Kidney (tissue), 13 donors: ENCODE measurements at regions not wholly inside any gene's neighbourhood (a gene's known extent, or its start where the extent isn't known, plus 50 kb on each side); places are given as distances from the start of the nearest gene placed in this dataset.

Source experiments
- DNase-seq, 5 donors: peaks; one replicate each; pipeline ENCODE4 v3.0.0-alpha.2; 2013 to 2020
- FAIRE-seq: peaks from 2 replicates; lab custom pipeline; 2012; peaks lifted over from hg19 to GRCh38; lab: Jason Lieb, UNC
- H3K27ac ChIP-seq, 2 donors: one replicate each; pipeline ENCODE4 v1.7.0; 2013; ENCODE audit warnings: low read depth in 2 of 2, low read length in 2 of 2, inconsistent platforms in 1 of 2
- H3K27me3 ChIP-seq: one replicate; pipeline ENCODE4 v1.7.1; 2013; ENCODE audit warnings: low read length, inconsistent platforms; ENCODE audit not compliant: control insufficient read depth, insufficient read depth
- H3K36me3 ChIP-seq, 3 donors: one replicate each; pipeline versions ENCODE4 v1.7.0 to v1.7.1; 2013; ENCODE audit warnings: low read length in 3 of 3, control low read depth in 1 of 3, inconsistent platforms in 1 of 3; ENCODE audit not compliant: insufficient read depth in 3 of 3, control insufficient read depth in 2 of 3
- H3K4me1 ChIP-seq, 3 donors: one replicate each; pipeline versions ENCODE4 v1.7.0 to v1.7.1; 2013; ENCODE audit warnings: low read length in 3 of 3, inconsistent platforms in 1 of 3, low read depth in 1 of 3; ENCODE audit not compliant: control insufficient read depth in 2 of 3, insufficient read depth in 2 of 3
- H3K4me3 ChIP-seq, 3 donors: one replicate each; pipeline versions ENCODE4 v1.7.0 to v1.8.1; 2013; ENCODE audit warnings: low read length in 3 of 3, control low read depth in 1 of 3, inconsistent platforms in 1 of 3
- H3K9ac ChIP-seq, 3 donors: one replicate each; pipeline versions ENCODE4 v1.7.0 to v1.7.1; 2013; ENCODE audit warnings: low read length in 3 of 3, control low read depth in 1 of 3, inconsistent platforms in 1 of 3
- H3K9me3 ChIP-seq, 3 donors: one replicate each; pipeline versions ENCODE4 v1.7.0 to v1.7.1; 2013; ENCODE audit warnings: low read length in 3 of 3, control low read depth in 1 of 3, inconsistent platforms in 1 of 3; ENCODE audit not compliant: control insufficient read depth in 2 of 3, insufficient read depth in 1 of 3
- intact Hi-C: fragments of 100-400 bp; cut with DNase I; formaldehyde crosslinking; loops from one replicate; pipeline ENCODE4 v1.11.1; 2022
- TF ChIP-seq, protein P1 (sequence below): IDR thresholded peaks from 3 replicates; pipeline ENCODE4 v1.5.1; 2012; ENCODE audit warnings: mild to moderate bottlenecking, moderate library complexity, borderline replicate concordance; ENCODE audit not compliant: insufficient read depth; ENCODE audit errors: extremely low read depth
- donor health status: control.
- donor health status: control.
- donor health status: control.
- donor health status: control.
- donor health status: control.
- donor health status: DM: yes; HTN: yes; CAD: no.
- donor health status: Normal renal cell carcinoma (clear cell type).

DNA sequence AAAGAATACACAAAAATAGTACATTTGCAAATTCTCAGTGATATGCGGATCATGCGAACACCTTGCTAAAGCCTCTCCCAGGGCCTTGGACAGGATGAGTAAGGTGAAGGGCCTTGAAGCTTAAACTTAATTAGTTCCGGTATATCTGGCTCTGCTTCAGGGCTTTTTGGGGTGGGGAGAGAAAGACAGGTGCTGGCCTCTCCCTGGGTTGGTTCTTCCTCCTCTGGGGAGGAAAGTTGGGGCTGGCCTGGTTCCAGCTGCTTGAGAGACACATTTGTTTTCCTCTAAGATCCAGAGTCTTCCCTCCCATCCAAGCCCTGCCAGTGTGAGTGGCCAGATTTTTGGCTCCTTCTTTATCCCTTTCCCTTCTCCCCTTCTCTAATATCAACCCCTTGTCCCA is 64.7 kb upstream of the EPHB3 start:
- FAIRE-seq (no peak), DNase-seq (no peak)
- Histone ChIP-seq H3K9ac (no peak overlapping the region), H3K27ac (no peak overlapping the region), H3K27me3 (peaks cover 11% of the 10 kb centered on the region), H3K4me1 (no peaks in the 10 kb centered on the region), H3K36me3 (no peaks in the 10 kb centered on the region), H3K4me3 (no peak overlapping the region), H3K9me3 (no peaks in the 10 kb centered on the region)
- intact Hi-C loops, result no loop called here
- TF ChIP-seq, protein P1, sequence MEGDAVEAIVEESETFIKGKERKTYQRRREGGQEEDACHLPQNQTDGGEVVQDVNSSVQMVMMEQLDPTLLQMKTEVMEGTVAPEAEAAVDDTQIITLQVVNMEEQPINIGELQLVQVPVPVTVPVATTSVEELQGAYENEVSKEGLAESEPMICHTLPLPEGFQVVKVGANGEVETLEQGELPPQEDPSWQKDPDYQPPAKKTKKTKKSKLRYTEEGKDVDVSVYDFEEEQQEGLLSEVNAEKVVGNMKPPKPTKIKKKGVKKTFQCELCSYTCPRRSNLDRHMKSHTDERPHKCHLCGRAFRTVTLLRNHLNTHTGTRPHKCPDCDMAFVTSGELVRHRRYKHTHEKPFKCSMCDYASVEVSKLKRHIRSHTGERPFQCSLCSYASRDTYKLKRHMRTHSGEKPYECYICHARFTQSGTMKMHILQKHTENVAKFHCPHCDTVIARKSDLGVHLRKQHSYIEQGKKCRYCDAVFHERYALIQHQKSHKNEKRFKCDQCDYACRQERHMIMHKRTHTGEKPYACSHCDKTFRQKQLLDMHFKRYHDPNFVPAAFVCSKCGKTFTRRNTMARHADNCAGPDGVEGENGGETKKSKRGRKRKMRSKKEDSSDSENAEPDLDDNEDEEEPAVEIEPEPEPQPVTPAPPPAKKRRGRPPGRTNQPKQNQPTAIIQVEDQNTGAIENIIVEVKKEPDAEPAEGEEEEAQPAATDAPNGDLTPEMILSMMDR, result no peak

DNA sequence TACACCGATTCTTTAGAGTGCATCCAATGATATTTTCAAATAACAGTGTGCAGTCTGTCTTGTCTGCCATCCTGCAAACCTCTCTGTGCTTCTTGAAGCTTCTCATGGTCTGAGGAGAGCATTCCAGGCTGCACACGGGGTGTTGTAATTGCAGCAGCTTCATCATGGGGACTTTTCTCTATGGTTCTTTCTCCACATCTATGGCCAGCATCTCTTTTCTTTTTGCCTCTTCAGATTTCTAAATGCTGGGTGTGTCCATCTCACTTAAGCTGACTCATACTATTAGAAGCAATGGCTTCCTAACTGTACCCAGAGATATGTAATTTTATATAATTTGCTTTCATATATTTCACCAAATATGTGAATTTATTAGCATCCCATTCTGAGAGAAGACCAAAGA is 63.8 kb upstream of the EPHB3 start:
- TF ChIP-seq, protein P1, result no peak
- DNase-seq, result no peak
- no peaks in the 10 kb centered on the region for H3K4me1 ChIP-seq
- H3K27me3 ChIP-seq, result peaks cover 8% of the 10 kb centered on the region
- intact Hi-C loops, result no loop called here
- peaks cover 0 to 5% (median 0%) of the 10 kb centered on the region in 3 donors for H3K9me3 ChIP-seq
- H3K4me3 ChIP-seq, result no peak overlapping the region
- H3K27ac ChIP-seq, result no peak overlapping the region
- no peaks in the 10 kb centered on the region for H3K36me3 ChIP-seq
- no peak overlapping the region for H3K9ac ChIP-seq
- FAIRE-seq, result no peak

DNA sequence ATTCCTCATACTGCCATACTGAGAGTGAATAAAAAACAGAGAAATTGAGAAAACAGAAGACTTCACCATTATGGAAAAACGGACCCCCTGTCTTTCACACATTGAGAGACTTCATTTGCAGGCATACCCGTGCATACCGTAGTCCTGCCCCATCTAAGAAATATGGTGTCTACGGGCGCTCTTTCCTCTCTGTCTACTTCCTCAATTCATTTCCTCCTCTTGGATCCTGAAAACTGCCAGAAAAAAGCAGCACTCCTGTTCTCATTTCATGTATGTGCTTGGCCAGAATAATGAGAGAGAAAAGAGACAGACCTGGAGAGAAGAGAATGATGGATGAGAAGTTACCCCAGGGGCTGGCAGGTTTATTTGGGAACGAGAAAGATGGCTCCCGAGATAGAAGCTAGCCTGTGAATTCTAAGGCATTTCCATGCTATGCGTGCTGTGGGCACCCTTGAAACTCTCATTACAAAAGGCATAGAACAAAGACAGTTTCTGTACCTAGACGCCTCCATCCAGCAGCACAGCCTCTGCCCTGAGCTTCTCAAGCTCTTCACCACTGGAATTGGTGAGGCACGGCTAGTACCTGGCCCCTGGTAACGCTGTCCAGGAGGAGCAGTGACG is 62.5 kb upstream of the EPHB3 start:
- FAIRE-seq (no peak), DNase-seq (no peak)
- TF ChIP-seq, protein P1, result no peak
- Histone ChIP-seq H3K4me3 (no peak overlapping the region), H3K27ac (no peak overlapping the region), H3K9me3 (peaks cover 0 to 5% (median 0%) of the 10 kb centered on the region in 3 donors), H3K36me3 (no peaks in the 10 kb centered on the region), H3K4me1 (no peaks in the 10 kb centered on the region), H3K27me3 (no peaks in the 10 kb centered on the region), H3K9ac (no peak overlapping the region)
- intact Hi-C loops, result no loop called here
